MM.1S (cell line): ENCODE measurements at regions not wholly inside any gene's neighbourhood (a gene's known extent, or its start where the extent isn't known, plus 50 kb on each side); places are given as distances from the start of the nearest gene placed in this dataset.

Experiments
- DNase-seq: peaks from one replicate; pipeline ENCODE4 v3.0.0-alpha.2; 2015
- H2AFZ ChIP-seq: fragments of 300-600 bp; sonication (generic); 2 replicates; pipeline ENCODE4 v1.6.0; 2016; ENCODE audit warnings: antibody characterized with exemption, low read length
- H3F3A ChIP-seq: fragments of 300-600 bp; sonication (generic); 2 replicates; pipeline ENCODE4 v1.6.1; 2016; ENCODE audit warnings: mild to moderate bottlenecking, antibody characterized with exemption, low read length, moderate library complexity, mixed read lengths; ENCODE audit not compliant: insufficient read depth
- H3K27ac ChIP-seq: fragments of 300-600 bp; sonication (generic); 2 replicates; pipeline ENCODE4 v1.5.1; 2016; ENCODE audit warnings: mild to moderate bottlenecking, low read length
- H3K27me3 ChIP-seq: fragments of 300-600 bp; sonication (generic); replicated peaks from 2 replicates; pipeline ENCODE4 v1.6.0; 2016; ENCODE audit warnings: low read length; ENCODE audit not compliant: insufficient read depth
- H3K36me3 ChIP-seq: fragments of 300-600 bp; sonication (generic); replicated peaks from 2 replicates; pipeline ENCODE4 v1.6.1; 2016; ENCODE audit warnings: mild to moderate bottlenecking, low read length, mixed read lengths; ENCODE audit not compliant: insufficient read depth
- H3K4me1 ChIP-seq: fragments of 300-600 bp; sonication (generic); 2 replicates; pipeline ENCODE4 v1.6.1; 2016; ENCODE audit warnings: low read length, mixed read lengths
- H3K4me2 ChIP-seq: fragments of 300-600 bp; sonication (generic); 2 replicates; pipeline ENCODE4 v1.6.0; 2016; ENCODE audit warnings: low read depth, low read length
- H3K4me3 ChIP-seq: fragments of 300-600 bp; sonication (generic); 2 replicates; pipeline ENCODE4 v1.5.1; 2016; ENCODE audit warnings: low read length, mixed read lengths
- H3K79me2 ChIP-seq: fragments of 300-600 bp; sonication (generic); 2 replicates; pipeline ENCODE4 v1.6.1; 2016; ENCODE audit warnings: mixed run types, low read length, mixed read lengths
- H3K9ac ChIP-seq: fragments of 300-600 bp; sonication (generic); 2 replicates; pipeline ENCODE4 v1.6.1; 2016; ENCODE audit warnings: low read length, mixed read lengths
- H3K9me2 ChIP-seq: fragments of 300-600 bp; sonication (generic); replicated peaks from 2 replicates; pipeline ENCODE4 v1.6.1; 2016; ENCODE audit warnings: mild to moderate bottlenecking, low read length, mixed read lengths; ENCODE audit not compliant: insufficient read depth
- H3K9me3 ChIP-seq: fragments of 300-600 bp; sonication (generic); replicated peaks from 2 replicates; pipeline ENCODE4 v1.6.1; 2016; ENCODE audit warnings: mild to moderate bottlenecking, low read length, mixed read lengths; ENCODE audit not compliant: insufficient read depth
- H4K20me1 ChIP-seq: fragments of 300-600 bp; sonication (generic); 2 replicates; pipeline ENCODE4 v1.6.1; 2016; ENCODE audit warnings: mild to moderate bottlenecking, low read length, moderate library complexity, mixed read lengths; ENCODE audit not compliant: insufficient read depth
- CTCF ChIP-seq: fragments of 300-600 bp; sonication (generic); IDR thresholded peaks from 2 replicates; pipeline ENCODE4 v1.5.1; 2016; ENCODE audit warnings: antibody characterized with exemption, low read length, mixed read lengths
- EZH2 ChIP-seq: fragments of 300-600 bp; sonication (generic); optimal IDR thresholded peaks from 2 replicates; pipeline ENCODE3; 2017; ENCODE audit warnings: low read depth, mild to moderate bottlenecking, antibody characterized with exemption, low read length, mixed read lengths
- EZH2phosphoT487 ChIP-seq: fragments of 300-600 bp; sonication (generic); IDR thresholded peaks from 2 replicates; pipeline ENCODE4 v1.6.1; 2018; ENCODE audit warnings: antibody characterized with exemption, low read length

- no peaks in the 10 kb centered on the region for H3K79me2 ChIP-seq
- no peaks in the 10 kb centered on the region for H3F3A ChIP-seq
- no peak overlapping the region for H3K9ac ChIP-seq
- no peak overlapping the region for H3K27ac ChIP-seq
- no peak overlapping the region for H3K4me3 ChIP-seq
- no peak overlapping the region for H2AFZ ChIP-seq
- H3K36me3 ChIP-seq = no peaks in the 10 kb centered on the region
- no peaks in the 10 kb centered on the region for H3K9me3 ChIP-seq
- H4K20me1 ChIP-seq = no peaks in the 10 kb centered on the region
- H3K9me2 ChIP-seq = no peaks in the 10 kb centered on the region
- no peak for DNase-seq
- peaks cover 29% of the 10 kb centered on the region for H3K27me3 ChIP-seq
- no peak overlapping the region for H3K4me2 ChIP-seq
- no peaks in the 10 kb centered on the region for H3K4me1 ChIP-seq
- TF ChIP-seq EZH2 (no peak), EZH2phosphoT487 (no peak), CTCF (no peak)
Measured at GRCh38 chr1:38141483-38141882, 94.9 kb upstream of the POU3F1 start.

- DNase-seq = no peak
- TF ChIP-seq CTCF (no peak), EZH2phosphoT487 (no peak), EZH2 (no peak)
- peaks cover 44% of the 10 kb centered on the region for H3K27me3 ChIP-seq
- no peaks in the 10 kb centered on the region for H3K9me2 ChIP-seq
- H3K9ac ChIP-seq = no peak overlapping the region
- H4K20me1 ChIP-seq = no peaks in the 10 kb centered on the region
- no peak overlapping the region for H2AFZ ChIP-seq
- no peaks in the 10 kb centered on the region for H3K9me3 ChIP-seq
- no peak overlapping the region for H3K4me2 ChIP-seq
- no peaks in the 10 kb centered on the region for H3K36me3 ChIP-seq
- no peaks in the 10 kb centered on the region for H3K79me2 ChIP-seq
- no peaks in the 10 kb centered on the region for H3K4me1 ChIP-seq
- H3F3A ChIP-seq = no peaks in the 10 kb centered on the region
- H3K27ac ChIP-seq = no peak overlapping the region
- no peak overlapping the region for H3K4me3 ChIP-seq
Measured at GRCh38 chr1:38139738-38140487, 93.3 kb upstream of the POU3F1 start.

- Histone ChIP-seq H3F3A (no peaks in the 10 kb centered on the region), H3K79me2 (no peaks in the 10 kb centered on the region), H3K9me2 (no peaks in the 10 kb centered on the region), H3K36me3 (no peaks in the 10 kb centered on the region), H3K9ac (no peak overlapping the region), H3K4me3 (no peak overlapping the region), H2AFZ (no peak overlapping the region), H3K9me3 (no peaks in the 10 kb centered on the region), H3K27ac (no peak overlapping the region), H4K20me1 (no peaks in the 10 kb centered on the region), H3K4me1 (no peaks in the 10 kb centered on the region), H3K27me3 (peaks cover 54% of the 10 kb centered on the region), H3K4me2 (no peak overlapping the region)
- TF ChIP-seq EZH2 (no peak), CTCF (no peak), EZH2phosphoT487 (no peak)
- no peak for DNase-seq
Measured at GRCh38 chr1:38138498-38139233, 92.1 kb upstream of the POU3F1 start.
